ENCODE measurements at regions not wholly inside any gene's neighbourhood (a gene's known extent, or its start where the extent isn't known, plus 50 kb on each side); places are given as distances from the start of the nearest gene placed in this dataset.

- Mint-ChIP-seq H3K4me1 (no peaks in the 10 kb centered on the region), H3K27me3 (no peaks in the 10 kb centered on the region), H3K9me3 (peaks cover 25% of the 10 kb centered on the region), H3K4me3 (no peak overlapping the region), H3K27ac (no peak overlapping the region), H3K36me3 (no peaks in the 10 kb centered on the region)
Observed at GRCh38 chr16:76947749-76948148, 243.2 kb upstream of the MON1B start.

DNA sequence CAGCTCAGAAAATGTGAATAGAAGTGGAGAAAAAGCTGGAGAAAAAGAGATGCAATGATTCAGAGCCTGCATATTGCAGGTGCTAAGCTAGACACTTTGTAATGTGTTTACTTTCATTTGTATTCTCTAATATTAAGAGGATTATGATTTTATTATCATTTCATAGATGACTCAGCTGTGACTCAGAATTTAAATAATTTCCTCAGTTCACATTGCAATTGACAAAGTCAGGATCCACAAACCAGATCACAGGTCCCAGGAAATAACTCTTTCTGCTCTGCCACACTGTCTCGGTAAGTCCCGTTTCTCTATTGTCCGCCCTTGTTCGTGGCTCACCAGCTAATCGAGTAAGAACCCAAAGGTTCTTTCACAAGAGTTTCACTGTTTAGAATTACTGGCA is 235.4 kb upstream of the MON1B start:
- Mint-ChIP-seq H3K4me3 (no peak overlapping the region), H3K27ac (no peak overlapping the region), H3K4me1 (no peaks in the 10 kb centered on the region), H3K9me3 (peaks cover 11% of the 10 kb centered on the region), H3K27me3 (no peaks in the 10 kb centered on the region), H3K36me3 (no peaks in the 10 kb centered on the region)

GRCh38 chr16:76956394-76956793 is 234.6 kb upstream of the MON1B start:
- Mint-ChIP-seq H3K36me3 (no peaks in the 10 kb centered on the region), H3K27ac (no peak overlapping the region), H3K4me3 (no peak overlapping the region), H3K27me3 (no peaks in the 10 kb centered on the region), H3K9me3 (peaks cover 8% of the 10 kb centered on the region), H3K4me1 (no peaks in the 10 kb centered on the region)

DNA sequence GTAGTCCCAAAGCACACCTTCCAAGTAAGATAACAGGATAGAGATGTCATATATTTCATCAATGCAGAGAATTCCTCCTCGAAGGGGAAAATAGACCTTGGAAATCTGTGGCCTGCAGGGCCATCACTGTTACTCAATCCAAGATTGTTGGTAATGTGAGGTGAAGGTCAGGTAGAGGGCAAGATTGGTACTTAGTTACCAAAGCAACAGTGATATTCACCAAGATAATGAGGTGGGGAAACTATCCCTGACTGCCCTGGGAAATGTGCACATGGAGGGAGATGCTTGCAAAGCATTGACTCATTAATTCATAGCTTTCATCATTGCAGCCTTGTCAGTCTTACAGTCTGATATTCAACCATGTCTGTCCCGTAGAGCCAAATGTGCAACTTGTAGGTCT is 234.1 kb upstream of the MON1B start:
- no peak overlapping the region for H3K4me3 Mint-ChIP-seq
- H3K36me3 Mint-ChIP-seq: no peaks in the 10 kb centered on the region
- H3K27me3 Mint-ChIP-seq: no peaks in the 10 kb centered on the region
- no peaks in the 10 kb centered on the region for H3K4me1 Mint-ChIP-seq
- H3K9me3 Mint-ChIP-seq: peaks cover 5% of the 10 kb centered on the region
- no peak overlapping the region for H3K27ac Mint-ChIP-seq

GRCh38 chr16:76959166-76959565 is 231.8 kb upstream of the MON1B start:
- Mint-ChIP-seq H3K27me3 (no peaks in the 10 kb centered on the region), H3K4me1 (no peaks in the 10 kb centered on the region), H3K36me3 (no peaks in the 10 kb centered on the region), H3K9me3 (peaks cover 5% of the 10 kb centered on the region), H3K4me3 (no peak overlapping the region), H3K27ac (no peak overlapping the region)

DNA sequence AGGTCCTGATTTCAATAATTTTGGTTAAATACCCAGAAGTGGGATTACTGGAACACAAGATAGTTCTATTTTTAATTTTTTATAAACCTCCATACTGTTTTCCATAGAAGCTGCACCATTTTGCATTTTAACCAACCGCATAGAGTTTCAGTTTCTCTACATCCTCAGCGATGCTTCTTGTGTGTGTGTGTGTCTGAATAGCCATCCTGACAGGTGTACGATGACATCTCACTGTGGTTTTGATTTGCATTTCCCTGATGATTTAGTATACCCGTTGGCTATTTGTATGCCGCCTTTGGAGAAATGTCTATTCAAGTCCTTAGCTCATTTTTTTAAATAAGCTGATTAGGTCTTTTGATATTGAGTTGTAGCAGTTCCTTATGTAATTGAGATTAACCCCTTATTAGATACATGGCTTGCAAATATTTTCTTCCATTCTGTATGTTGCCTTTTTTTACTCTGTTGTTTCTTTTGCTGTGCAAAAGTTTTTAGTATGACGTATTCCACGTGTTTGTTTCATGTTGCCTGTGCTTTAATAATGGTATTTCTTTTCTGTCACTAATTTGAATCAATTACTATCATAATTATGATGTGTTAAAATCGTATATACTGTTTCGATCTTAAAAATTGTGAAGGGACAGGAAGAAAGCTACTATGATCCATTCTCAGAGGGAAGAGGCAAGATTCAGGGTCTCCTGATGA is 227.2 kb upstream of the MON1B start:
- Mint-ChIP-seq H3K27ac (no peak overlapping the region), H3K36me3 (no peaks in the 10 kb centered on the region), H3K4me3 (no peak overlapping the region), H3K9me3 (no peaks in the 10 kb centered on the region), H3K4me1 (no peaks in the 10 kb centered on the region), H3K27me3 (no peaks in the 10 kb centered on the region)

DNA sequence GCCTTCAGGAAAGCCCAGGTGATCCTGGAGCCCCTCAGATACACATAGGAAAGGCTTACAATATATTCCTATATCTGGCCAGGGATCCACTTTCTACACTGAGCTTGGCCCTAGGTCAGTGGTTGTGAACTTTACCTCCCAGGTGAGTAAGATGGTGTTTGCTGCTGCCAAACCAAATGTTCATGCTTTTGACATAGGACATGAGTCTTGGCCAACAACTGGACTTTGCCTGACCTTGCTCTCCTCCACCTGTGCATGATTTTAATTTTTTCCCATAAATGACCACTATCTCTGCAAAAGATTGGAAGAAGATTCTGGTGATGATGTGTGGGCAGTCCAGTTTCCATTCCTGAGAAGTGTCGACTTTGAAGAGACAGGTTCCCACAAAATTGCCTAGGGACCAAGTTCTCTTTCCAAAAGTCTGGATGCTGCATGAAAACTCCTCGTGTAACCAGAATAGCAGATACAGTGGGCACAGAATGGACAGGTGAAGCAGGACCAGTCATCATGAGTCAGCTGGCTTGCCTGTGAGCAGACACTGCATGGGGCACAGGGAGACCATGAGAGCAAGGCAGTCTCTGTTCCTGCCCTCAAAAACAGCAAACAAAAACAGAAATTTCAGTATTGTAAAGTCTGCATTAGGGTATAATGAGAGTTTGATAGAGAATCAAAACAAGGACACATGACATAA is 226.4 kb upstream of the MON1B start:
- Mint-ChIP-seq H3K27ac (no peak overlapping the region), H3K36me3 (no peaks in the 10 kb centered on the region), H3K27me3 (no peaks in the 10 kb centered on the region), H3K4me3 (no peak overlapping the region), H3K9me3 (no peaks in the 10 kb centered on the region), H3K4me1 (no peaks in the 10 kb centered on the region)

DNA sequence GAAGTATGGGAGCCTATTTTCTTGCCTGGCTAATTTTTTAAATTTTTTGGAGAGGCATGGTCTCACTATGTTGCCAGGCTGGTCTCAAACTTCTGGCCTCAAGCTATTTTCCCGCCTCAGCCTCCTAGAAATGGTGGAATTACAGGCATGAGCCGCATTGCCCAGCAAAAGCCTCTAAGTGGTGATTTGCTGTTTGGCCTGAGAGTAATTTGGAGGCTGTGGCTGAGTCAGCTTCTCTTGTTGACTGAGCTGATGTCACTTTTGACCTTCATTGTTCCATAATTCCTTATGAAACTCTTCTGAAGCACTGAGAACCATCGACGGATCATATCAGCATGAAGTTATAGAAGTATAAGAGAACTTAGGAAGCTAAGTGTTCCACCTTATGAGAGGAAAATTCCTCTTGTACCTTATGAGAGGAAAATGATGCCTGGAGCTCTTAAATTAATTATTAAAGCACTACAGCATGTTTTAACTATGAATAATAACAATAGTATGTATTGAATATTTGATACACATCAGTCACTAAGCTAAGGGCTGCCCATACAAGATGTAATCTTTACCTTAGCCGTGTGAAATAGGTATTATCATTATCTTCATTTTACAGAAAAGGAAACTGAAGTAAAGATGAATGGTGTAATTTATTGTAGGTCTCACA is 220.8 kb upstream of the MON1B start:
- no peaks in the 10 kb centered on the region for H3K36me3 Mint-ChIP-seq
- no peaks in the 10 kb centered on the region for H3K4me1 Mint-ChIP-seq
- H3K27ac Mint-ChIP-seq: no peak overlapping the region
- peaks cover 3% of the 10 kb centered on the region for H3K27me3 Mint-ChIP-seq
- H3K4me3 Mint-ChIP-seq: no peak overlapping the region
- peaks cover 5% of the 10 kb centered on the region for H3K9me3 Mint-ChIP-seq

DNA sequence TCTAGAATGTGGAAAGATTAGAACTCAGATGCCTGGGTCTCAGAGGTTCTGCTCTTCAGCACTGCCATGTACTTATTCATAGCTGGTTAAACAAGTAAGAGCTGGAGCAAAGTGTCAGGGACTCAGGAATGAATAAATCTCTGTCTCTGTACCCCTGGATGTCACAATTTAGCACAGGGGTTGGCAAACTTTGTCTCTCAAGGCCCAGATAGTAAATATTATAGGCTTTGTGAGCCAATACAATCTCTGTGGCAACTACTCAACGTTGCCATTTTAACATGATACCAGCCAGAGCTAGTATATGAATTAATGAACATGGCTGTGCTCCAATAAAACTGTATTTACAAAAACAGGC is 220.3 kb upstream of the MON1B start:
- Mint-ChIP-seq H3K36me3 (no peaks in the 10 kb centered on the region), H3K27ac (no peak overlapping the region), H3K27me3 (peaks cover 3% of the 10 kb centered on the region), H3K4me3 (no peak overlapping the region), H3K4me1 (no peaks in the 10 kb centered on the region), H3K9me3 (peaks cover 5% of the 10 kb centered on the region)

DNA sequence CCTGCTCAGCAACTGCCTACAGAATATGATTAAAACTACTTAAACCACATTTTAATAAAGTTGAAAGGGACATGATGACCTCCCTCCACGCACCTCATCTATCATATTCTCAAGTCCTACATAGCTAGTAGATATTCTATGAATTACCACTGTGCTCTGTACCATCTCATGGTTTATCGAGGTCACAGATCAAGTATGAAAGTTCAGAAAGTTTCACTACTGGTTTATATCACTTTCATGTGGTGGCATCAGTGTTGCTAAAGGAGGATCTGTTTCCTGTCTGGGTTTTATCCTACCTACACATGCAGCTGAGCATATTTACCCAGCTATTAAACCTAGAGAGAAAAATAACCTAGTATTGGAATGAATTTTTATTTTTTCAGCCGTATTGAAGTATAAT is 214.9 kb upstream of the MON1B start:
- Mint-ChIP-seq H3K27ac (no peak overlapping the region), H3K4me3 (no peak overlapping the region), H3K27me3 (peaks cover 3% of the 10 kb centered on the region), H3K4me1 (peaks cover 3% of the 10 kb centered on the region), H3K9me3 (peaks cover 5% of the 10 kb centered on the region), H3K36me3 (no peaks in the 10 kb centered on the region)

DNA sequence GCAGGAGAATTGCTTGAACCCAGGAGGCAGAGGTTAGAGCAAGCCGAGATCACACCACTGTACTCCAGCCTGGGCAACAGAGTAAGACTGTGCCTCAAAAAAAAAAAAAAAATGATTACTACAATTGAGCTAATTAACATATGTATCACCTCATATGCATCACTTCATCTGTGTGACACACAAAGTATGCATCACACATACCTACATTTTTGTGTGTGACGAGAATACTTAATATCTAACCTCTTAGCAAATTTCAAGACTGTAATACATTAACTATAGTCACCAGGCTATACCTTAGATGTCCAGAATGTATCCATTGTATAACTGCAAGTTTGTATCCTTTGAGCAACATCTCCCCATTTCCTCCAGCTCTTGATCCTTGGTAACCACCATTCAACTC is 214.2 kb upstream of the MON1B start:
- Mint-ChIP-seq H3K4me3 (no peak overlapping the region), H3K27me3 (peaks cover 3% of the 10 kb centered on the region), H3K27ac (no peak overlapping the region), H3K4me1 (peaks cover 3% of the 10 kb centered on the region), H3K9me3 (peaks cover 5% of the 10 kb centered on the region), H3K36me3 (no peaks in the 10 kb centered on the region)

DNA sequence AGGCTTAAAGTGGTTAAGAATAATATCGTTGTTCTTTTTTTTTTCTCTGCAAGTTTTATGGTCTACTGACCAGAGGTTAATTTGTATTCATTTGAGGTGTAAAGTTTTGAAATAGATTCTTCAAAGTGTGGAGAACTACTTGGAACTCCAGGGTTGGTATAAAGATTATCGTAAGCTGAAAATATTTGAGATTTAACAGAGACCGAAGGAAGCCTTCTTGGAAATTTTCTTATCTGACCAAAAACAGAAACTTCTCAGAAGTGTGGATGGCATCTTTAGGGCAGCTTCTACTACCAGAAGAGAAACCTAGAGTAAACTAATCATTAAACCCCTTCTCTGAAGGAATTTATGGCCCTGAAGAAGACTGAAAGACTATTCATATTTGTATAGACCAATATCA is 206.8 kb upstream of the MON1B start:
- Mint-ChIP-seq H3K36me3 (no peaks in the 10 kb centered on the region), H3K27me3 (peaks cover 8% of the 10 kb centered on the region), H3K4me1 (no peaks in the 10 kb centered on the region), H3K9me3 (peaks cover 6% of the 10 kb centered on the region), H3K27ac (no peak overlapping the region), H3K4me3 (no peak overlapping the region)

- H3K36me3 Mint-ChIP-seq: no peaks in the 10 kb centered on the region
- H3K9me3 Mint-ChIP-seq: peaks cover 6% of the 10 kb centered on the region
- no peak overlapping the region for H3K27ac Mint-ChIP-seq
- no peaks in the 10 kb centered on the region for H3K4me1 Mint-ChIP-seq
- H3K4me3 Mint-ChIP-seq: no peak overlapping the region
- peaks cover 8% of the 10 kb centered on the region for H3K27me3 Mint-ChIP-seq
Observed at GRCh38 chr16:76985392-76986045, 205.5 kb upstream of the MON1B start.

- no peaks in the 10 kb centered on the region for H3K36me3 Mint-ChIP-seq
- no peak overlapping the region for H3K27ac Mint-ChIP-seq
- H3K4me3 Mint-ChIP-seq: no peak overlapping the region
- no peaks in the 10 kb centered on the region for H3K4me1 Mint-ChIP-seq
- H3K9me3 Mint-ChIP-seq: peaks cover 6% of the 10 kb centered on the region
- H3K27me3 Mint-ChIP-seq: peaks cover 4% of the 10 kb centered on the region
Observed at GRCh38 chr16:76988526-76988925, 202.5 kb upstream of the MON1B start.

DNA sequence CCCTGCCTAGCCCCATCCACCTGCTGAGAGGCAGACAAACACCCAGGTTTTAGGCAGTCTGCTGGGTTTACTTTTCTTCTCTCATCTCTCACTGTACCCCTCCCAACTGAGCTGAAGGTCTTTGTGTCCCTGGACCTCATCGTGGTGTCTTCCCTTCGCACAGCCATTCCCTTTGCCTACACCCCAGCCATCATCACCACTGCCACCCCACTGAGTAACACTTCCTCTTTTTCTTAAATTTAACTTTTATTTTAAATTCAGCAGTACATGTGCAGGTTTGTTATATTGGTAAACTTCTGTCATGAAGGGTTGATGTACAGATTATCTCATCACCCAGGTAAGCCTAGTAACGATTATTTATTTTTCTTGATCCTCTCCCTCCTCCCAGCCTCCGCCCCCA is 188.3 kb upstream of the MON1B start:
- Mint-ChIP-seq H3K27ac (no peak overlapping the region), H3K27me3 (no peaks in the 10 kb centered on the region), H3K9me3 (peaks cover 7% of the 10 kb centered on the region), H3K4me3 (no peak overlapping the region), H3K36me3 (no peaks in the 10 kb centered on the region), H3K4me1 (no peaks in the 10 kb centered on the region)

GRCh38 chr16:77009453-77009852 is 181.5 kb upstream of the MON1B start:
- H3K4me1 Mint-ChIP-seq: no peaks in the 10 kb centered on the region
- H3K27ac Mint-ChIP-seq: no peak overlapping the region
- peaks cover 8% of the 10 kb centered on the region for H3K9me3 Mint-ChIP-seq
- peaks cover 2% of the 10 kb centered on the region for H3K27me3 Mint-ChIP-seq
- H3K36me3 Mint-ChIP-seq: peaks cover 2% of the 10 kb centered on the region
- H3K4me3 Mint-ChIP-seq: no peak overlapping the region
